HepG2 (cell line): ENCODE measurements at regions not wholly inside any gene's neighbourhood (a gene's known extent, or its start where the extent isn't known, plus 50 kb on each side); places are given as distances from the start of the nearest gene placed in this dataset.
A peak's percentile ranks its signal among the peaks of the same experiment; 100 is the strongest.

Source experiments
- ASH2L ChIP-seq: fragments of 300-600, 200-600 bp; sonication (generic); IDR thresholded peaks from 2 replicates; pipeline ENCODE4 v1.7.0; 2017; ENCODE audit warnings: low read depth, mild to moderate bottlenecking, moderate library complexity, mixed read lengths, low read length; ENCODE audit not compliant: insufficient read length
- BHLHE40 ChIP-seq: IDR thresholded peaks from 2 replicates; pipeline ENCODE4 v1.6.1; 2011; ENCODE audit warnings: low read length, improper control_type of control experiment
- BRD4 ChIP-seq: sonication (generic); formaldehyde crosslinking; IDR thresholded peaks from 2 replicates; pipeline ENCODE4 v1.4.0; 2020; ENCODE audit warnings: missing genetic modification reagents
- ELF3 ChIP-seq: IDR thresholded peaks from 2 replicates; pipeline ENCODE4 v1.6.1; 2016; ENCODE audit warnings: missing genetic modification reagents, missing compliant biosample characterization
- ETV5 ChIP-seq: IDR thresholded peaks from 2 replicates; pipeline ENCODE4 v1.6.1; 2018; ENCODE audit warnings: missing biosample characterization, missing genetic modification reagents, inconsistent platforms, borderline replicate concordance
- ETV6 ChIP-seq: sonication (generic); formaldehyde crosslinking; conservative IDR thresholded peaks from 2 replicates; pipeline ENCODE4 v1.4.0; 2020; ENCODE audit warnings: missing genetic modification reagents
- GABPA ChIP-seq, 2 experiments: IDR thresholded peaks; 2 replicates each; pipeline ENCODE4 v1.6.1; 2011 to 2016; ENCODE audit warnings: low read depth in 2 of 2, low read length in 1 of 2, missing biosample characterization in 1 of 2, missing genetic modification characterization in 1 of 2
- POGZ ChIP-seq: sonication (generic); formaldehyde crosslinking; IDR thresholded peaks from 2 replicates; pipeline ENCODE4 v1.4.0; 2020; ENCODE audit warnings: mild to moderate bottlenecking, missing genetic modification reagents
- REXO4 ChIP-seq: sonication (generic); formaldehyde crosslinking; IDR thresholded peaks from 2 replicates; pipeline ENCODE4 v1.8.0; 2022; ENCODE audit warnings: missing genetic modification reagents, mild to moderate bottlenecking, borderline replicate concordance
- SRSF1 ChIP-seq: fragments of 200-400 bp; formaldehyde crosslinking; optimal IDR thresholded peaks from 2 replicates; pipeline ENCODE3; 2017; ENCODE audit warnings: mild to moderate bottlenecking, low read depth, low read length, moderate library complexity
- TFAP4 ChIP-seq: sonication (generic); IDR thresholded peaks from 2 replicates; pipeline ENCODE4 v1.6.1; 2016; ENCODE audit warnings: low read depth, borderline replicate concordance
- ZBTB21 ChIP-seq: sonication (generic); formaldehyde crosslinking; IDR thresholded peaks from 2 replicates; pipeline ENCODE4 v1.4.0; 2020; ENCODE audit warnings: missing genetic modification reagents
- ZFP41 ChIP-seq: sonication (generic); formaldehyde crosslinking; IDR thresholded peaks from 2 replicates; pipeline ENCODE4 v1.4.0; 2020; ENCODE audit warnings: mild to moderate bottlenecking, missing genetic modification reagents, borderline replicate concordance
- ZNF205 ChIP-seq: IDR thresholded peaks from 2 replicates; pipeline ENCODE4 v1.6.1; 2018; ENCODE audit warnings: missing biosample characterization, missing genetic modification reagents
- ZNF207 ChIP-seq: fragments of 450-650 bp; IDR thresholded peaks from 2 replicates; pipeline ENCODE4 v1.6.1; 2016; ENCODE audit warnings: antibody characterized with exemption, borderline replicate concordance
- ZNF281 ChIP-seq: sonication (generic); formaldehyde crosslinking; IDR thresholded peaks from 2 replicates; pipeline ENCODE4 v1.4.0; 2020; ENCODE audit warnings: missing genetic modification reagents, borderline replicate concordance
- TF ChIP-seq, protein P1 (sequence below): sonication (generic); formaldehyde crosslinking; IDR thresholded peaks from 2 replicates; pipeline ENCODE4 v1.5.1; 2020; ENCODE audit warnings: mild to moderate bottlenecking, missing genetic modification reagents, borderline replicate concordance

DNA sequence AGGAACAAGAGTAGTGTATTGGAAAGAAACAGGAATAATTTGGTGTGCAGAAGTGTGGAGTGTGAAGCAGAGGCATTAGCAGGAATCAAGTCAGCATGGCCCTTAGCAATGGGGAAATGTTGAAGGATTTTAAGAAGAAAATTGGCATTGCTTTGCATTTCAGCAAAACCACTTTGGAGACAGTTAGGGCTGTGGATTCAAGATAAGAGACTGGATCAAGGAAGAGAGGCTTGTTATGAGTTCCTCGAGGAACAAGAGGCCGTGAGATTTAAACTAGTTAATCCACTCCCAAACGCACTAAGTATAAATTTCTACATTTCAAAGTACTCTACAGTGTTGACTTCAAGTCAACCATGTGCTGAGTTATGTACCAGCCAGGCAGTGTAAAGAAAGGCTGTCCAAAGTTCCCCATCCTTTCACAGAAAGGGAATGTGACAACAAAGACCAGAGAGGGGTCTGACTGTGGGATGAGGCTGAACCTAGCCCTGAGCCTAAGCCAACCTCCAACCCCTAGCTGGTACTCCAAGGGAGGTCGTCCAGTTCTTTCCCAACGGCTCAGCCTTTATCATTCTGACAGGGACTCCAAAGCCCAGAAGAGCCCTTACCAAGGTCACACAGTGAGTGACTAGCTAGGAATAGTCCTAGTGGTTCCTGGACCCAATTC is 91.2 kb upstream of the BMP4 start (continued):
- TF ChIP-seq, protein P1, sequence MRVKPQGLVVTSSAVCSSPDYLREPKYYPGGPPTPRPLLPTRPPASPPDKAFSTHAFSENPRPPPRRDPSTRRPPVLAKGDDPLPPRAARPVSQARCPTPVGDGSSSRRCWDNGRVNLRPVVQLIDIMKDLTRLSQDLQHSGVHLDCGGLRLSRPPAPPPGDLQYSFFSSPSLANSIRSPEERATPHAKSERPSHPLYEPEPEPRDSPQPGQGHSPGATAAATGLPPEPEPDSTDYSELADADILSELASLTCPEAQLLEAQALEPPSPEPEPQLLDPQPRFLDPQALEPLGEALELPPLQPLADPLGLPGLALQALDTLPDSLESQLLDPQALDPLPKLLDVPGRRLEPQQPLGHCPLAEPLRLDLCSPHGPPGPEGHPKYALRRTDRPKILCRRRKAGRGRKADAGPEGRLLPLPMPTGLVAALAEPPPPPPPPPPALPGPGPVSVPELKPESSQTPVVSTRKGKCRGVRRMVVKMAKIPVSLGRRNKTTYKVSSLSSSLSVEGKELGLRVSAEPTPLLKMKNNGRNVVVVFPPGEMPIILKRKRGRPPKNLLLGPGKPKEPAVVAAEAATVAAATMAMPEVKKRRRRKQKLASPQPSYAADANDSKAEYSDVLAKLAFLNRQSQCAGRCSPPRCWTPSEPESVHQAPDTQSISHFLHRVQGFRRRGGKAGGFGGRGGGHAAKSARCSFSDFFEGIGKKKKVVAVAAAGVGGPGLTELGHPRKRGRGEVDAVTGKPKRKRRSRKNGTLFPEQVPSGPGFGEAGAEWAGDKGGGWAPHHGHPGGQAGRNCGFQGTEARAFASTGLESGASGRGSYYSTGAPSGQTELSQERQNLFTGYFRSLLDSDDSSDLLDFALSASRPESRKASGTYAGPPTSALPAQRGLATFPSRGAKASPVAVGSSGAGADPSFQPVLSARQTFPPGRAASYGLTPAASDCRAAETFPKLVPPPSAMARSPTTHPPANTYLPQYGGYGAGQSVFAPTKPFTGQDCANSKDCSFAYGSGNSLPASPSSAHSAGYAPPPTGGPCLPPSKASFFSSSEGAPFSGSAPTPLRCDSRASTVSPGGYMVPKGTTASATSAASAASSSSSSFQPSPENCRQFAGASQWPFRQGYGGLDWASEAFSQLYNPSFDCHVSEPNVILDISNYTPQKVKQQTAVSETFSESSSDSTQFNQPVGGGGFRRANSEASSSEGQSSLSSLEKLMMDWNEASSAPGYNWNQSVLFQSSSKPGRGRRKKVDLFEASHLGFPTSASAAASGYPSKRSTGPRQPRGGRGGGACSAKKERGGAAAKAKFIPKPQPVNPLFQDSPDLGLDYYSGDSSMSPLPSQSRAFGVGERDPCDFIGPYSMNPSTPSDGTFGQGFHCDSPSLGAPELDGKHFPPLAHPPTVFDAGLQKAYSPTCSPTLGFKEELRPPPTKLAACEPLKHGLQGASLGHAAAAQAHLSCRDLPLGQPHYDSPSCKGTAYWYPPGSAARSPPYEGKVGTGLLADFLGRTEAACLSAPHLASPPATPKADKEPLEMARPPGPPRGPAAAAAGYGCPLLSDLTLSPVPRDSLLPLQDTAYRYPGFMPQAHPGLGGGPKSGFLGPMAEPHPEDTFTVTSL (CRISPR knock-in tag): peak; percentile 86; the same call in 1 of the 2 replicates
- TF ChIP-seq BHLHE40: peak; percentile 56; the same call in 1 of the 2 replicates
- TF ChIP-seq ETV6: no peak
- peak; percentile 77 for TF ChIP-seq POGZ (CRISPR knock-in tag)
- no peak for TF ChIP-seq GABPA (IDR thresholded peaks at IDR 0.05; ENCODE audit: low read depth, low read length)
- TF ChIP-seq GABPA (CRISPR knock-in tag; IDR thresholded peaks at IDR 0.05; ENCODE audit: low read depth): no peak; the same call in 1 of the 2 replicates
- TF ChIP-seq ASH2L: peak; percentile 47
- peak; percentile 28; the same call in 1 of the 2 replicates for TF ChIP-seq BRD4 (CRISPR knock-in tag)
- TF ChIP-seq ZFP41: no peak
- TF ChIP-seq ZNF205 (CRISPR knock-in tag): peak; percentile 47; the same call in 1 of the 2 replicates
- peak; percentile 65; the same call in 1 of the 2 replicates for TF ChIP-seq ETV5 (CRISPR knock-in tag)
- no peak for TF ChIP-seq SRSF1
- peak; percentile 66; the same call in 1 of the 2 replicates for TF ChIP-seq TFAP4
- TF ChIP-seq ZNF207: no peak
- no peak for TF ChIP-seq REXO4 (CRISPR knock-in tag)
- peak; percentile 89 for TF ChIP-seq ELF3 (CRISPR knock-in tag)
- TF ChIP-seq ZBTB21: no peak
- TF ChIP-seq ZNF281 (CRISPR knock-in tag): peak; percentile 29; the same call in 1 of the 2 replicates
